Ramos (cell line): ENCODE measurements at regions not wholly inside any gene's neighbourhood (a gene's known extent, or its start where the extent isn't known, plus 50 kb on each side); places are given as distances from the start of the nearest gene placed in this dataset.
"Not testable (repeated sequence)": the region's sequence is repeated elsewhere in the genome, so short reads cannot be mapped to it uniquely, and the experiment has no call there.

ENCODE experiments used
- in situ Hi-C: fragments of 300-500 bp; cut with MboI; formaldehyde crosslinking; loops from one replicate; pipeline ENCODE4 v1.14.3; 2022; ENCODE audit warnings: low sequenced_read_pairs; ENCODE audit not compliant: unreplicated experiment

DNA sequence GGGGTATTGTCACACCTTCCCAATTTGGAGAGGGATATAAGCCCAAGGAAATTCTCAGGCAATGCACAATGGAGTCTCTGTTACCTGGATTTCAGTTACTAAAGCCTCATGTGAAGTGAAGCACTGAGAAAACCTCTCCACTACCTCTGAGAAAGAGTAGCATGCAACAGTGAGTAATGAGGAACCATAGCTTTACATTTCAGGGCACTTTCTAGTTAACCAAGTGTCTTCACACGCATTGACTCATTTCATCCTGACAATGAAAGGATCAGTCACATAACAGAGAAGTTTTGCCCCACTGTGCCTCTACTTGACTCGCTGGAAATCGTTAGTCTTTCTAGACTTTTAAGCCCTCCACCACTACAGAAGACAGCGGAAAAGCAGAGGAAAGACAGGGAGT, 86.2 kb upstream of the ARID1B start:
- in situ Hi-C loops, result loop anchor here (10.0 to 25.0 kb wide), 2 partner anchors 296 to 404 kb away; no protein-coding TSS in a partner anchor

DNA sequence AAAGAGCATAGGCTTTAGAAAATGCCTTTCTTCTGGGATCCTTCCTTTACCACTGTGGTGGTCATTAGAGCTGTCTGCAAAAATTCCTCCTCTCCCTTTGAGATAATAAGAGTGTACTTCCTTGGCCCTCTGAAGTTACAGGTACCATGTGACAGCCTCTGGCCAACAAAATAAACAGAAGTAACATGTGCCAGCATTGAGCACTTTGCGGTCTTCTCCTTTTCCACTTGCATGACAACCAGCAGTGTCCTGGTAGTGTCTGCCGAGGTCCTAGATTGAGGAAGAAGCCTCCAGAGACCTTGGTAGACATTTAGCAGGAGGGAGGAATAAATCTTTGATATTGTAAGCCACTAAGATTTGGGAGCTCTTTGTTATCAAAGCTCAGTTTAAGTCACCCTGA, 87.5 kb upstream of the ARID1B start:
- in situ Hi-C loops, result loop anchor here (5.0 to 25.0 kb wide), 3 partner anchors 52 to 402 kb away; no protein-coding TSS in a partner anchor

- in situ Hi-C loops, result loop anchor here (5.0 to 25.0 kb wide), 2 partner anchors 51 to 401 kb away; no protein-coding TSS in a partner anchor
These were observed 88.6 kb upstream of the ARID1B start for GRCh38 chr6:156688620-156688971.

- in situ Hi-C loops, result loop anchor here (5.0 to 25.0 kb wide), 2 partner anchors 51 to 401 kb away; no protein-coding TSS in a partner anchor
These were observed 89.2 kb upstream of the ARID1B start for GRCh38 chr6:156687789-156688619.

DNA sequence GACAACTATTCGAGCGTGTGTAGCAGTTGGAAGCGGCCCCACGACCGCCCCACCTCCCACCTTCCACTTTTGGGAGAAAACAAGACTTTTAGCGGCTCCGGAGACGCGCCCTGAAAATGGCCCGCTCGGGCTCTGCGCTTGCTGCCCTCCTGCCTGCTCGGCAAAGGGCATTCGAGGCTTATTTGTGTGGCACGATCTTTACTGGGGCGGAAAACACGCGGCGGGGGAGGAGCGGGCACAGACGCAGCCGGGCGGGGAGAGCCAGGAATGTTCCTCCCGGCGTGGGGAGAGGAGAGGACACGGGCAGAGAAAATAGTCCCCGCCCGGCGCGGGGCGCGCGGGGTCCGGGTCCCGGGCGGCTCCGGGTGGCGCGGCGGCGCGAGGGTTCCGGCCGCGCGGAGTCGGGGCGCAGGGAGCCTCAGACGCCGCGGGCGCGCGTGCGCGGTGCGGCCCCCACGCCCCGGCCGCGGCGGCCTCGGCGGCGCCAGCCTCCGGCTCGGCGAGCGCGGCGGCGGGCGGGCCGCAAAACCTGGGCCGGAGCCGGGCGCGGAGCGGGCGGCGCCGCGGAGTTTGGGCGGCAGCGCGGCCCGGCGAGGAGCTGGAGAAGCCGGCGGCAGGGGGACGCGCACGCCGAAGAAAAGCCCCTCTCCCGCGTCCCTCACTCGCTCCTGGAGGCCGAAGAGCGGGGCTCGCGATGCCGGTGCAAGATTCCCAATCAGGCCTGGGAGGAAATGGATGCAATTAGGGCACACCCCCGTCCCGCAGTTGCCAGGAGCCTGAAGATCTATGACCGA, 90.0 kb upstream of the ARID1B start:
- in situ Hi-C loops, result loop anchor here (5.0 to 25.0 kb wide), 2 partner anchors 50 to 400 kb away; no protein-coding TSS in a partner anchor

DNA sequence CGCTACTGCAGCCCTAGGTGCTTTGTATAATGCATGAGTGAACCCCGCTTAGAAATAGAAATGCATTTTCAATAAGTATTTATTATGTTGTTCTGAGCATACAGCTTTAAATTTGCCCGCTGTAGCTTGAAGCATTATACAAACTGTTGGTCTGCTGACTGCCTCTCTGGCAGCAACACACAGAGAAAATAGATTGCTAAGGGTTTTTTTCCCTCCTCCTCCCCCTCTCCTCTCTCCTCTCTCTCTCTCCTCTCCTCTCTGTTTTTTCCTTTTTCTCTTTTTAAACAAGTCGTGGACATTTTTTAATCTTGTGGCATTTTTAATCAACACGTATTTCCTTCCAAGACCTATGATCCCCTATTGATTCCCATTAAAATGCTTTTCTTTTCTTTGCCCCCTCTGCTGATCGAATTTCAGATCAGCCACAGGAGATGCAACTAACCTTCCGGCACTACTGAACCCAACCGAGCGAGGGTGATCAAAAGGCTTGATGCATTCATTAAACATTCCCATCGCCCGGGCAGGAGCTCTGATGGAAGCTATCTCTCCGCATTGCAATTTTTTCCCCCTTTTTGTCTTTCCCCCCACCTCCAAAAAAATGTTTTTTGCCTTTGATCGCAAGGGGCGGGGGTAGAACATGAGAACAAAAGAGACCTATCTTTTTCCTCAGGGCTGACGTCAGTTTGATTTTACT, 90.7 kb upstream of the ARID1B start:
- in situ Hi-C loops, result loop anchor here (5.0 to 25.0 kb wide), 2 partner anchors 49 to 399 kb away; no protein-coding TSS in a partner anchor

GRCh38 chr6:156685823-156686222, 91.4 kb upstream of the ARID1B start:
- in situ Hi-C loops, result loop anchor here (5.0 to 25.0 kb wide), 2 partner anchors 49 to 399 kb away; no protein-coding TSS in a partner anchor

GRCh38 chr6:156683821-156684220, 93.4 kb upstream of the ARID1B start:
- in situ Hi-C loops, result loop anchor here (25.0 kb wide), 1 partner anchor 397 kb away; no protein-coding TSS in a partner anchor

GRCh38 chr6:156676721-156677120, 100.5 kb upstream of the ARID1B start:
- in situ Hi-C loops, result loop anchor here (25.0 kb wide), 1 partner anchor 389 kb away; no protein-coding TSS in a partner anchor

DNA sequence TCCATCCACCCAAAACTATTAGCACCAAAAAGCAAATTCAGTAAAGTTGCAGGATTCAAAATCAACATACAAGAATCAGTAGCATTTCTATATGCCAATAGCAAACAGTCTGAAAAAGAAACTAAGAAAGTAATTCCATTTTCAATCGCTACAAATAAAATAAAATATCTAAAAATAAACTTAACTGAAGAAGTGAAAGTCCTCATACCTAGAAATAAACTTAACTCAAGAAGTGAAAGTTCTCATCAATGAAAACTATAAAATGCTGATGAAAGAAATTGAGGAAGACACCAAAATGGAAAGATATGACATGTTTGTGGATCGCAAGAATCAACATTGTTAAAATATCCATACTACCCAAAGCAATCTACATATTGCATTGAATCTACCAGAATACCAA, 103.0 kb upstream of the ARID1B start:
- in situ Hi-C loops, result no loop called here

DNA sequence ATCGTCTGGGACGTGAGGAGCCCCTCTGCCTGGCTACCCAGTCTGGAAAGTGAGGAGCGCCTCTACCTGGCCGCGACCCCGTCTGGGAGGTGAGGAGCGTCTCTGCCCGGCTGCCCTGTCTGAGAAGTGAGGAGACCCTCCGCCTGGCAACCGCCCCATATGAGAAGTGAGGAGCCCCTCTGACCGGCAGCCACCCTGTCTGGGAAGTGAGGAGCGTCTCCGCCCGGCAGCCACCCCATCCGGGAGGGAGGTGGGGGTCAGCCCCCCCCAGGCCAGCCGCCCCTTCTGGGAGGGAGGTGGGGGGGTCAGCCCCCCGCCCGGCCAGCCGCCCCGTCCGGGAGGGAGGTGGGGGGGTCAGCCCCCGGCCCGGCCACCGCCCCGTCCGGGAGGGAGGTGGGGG, 107.1 kb upstream of the ARID1B start:
- in situ Hi-C loops, result not testable (repeated sequence)

GRCh38 chr6:156662025-156662445, 115.1 kb upstream of the ARID1B start:
- in situ Hi-C loops, result no loop called here

DNA sequence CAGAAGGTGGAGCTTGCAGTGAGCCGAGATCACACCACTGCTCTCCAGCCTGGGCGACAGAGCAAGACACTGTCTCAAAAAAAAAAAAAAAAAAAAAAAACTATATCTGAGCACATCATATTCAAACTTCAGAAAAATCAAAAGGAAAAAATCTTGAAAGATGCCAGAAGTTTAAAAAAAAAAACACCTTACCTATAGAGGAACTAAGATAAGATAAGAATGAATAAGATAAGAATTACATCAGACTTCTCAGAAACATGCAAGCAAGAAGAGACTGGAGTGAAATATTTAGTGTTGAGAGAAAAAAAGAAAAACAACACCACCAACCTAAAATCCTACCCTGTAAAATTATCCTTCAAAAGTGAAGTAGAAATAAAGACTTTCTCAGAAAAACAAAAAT, 116.8 kb upstream of the ARID1B start:
- in situ Hi-C loops, result no loop called here

DNA sequence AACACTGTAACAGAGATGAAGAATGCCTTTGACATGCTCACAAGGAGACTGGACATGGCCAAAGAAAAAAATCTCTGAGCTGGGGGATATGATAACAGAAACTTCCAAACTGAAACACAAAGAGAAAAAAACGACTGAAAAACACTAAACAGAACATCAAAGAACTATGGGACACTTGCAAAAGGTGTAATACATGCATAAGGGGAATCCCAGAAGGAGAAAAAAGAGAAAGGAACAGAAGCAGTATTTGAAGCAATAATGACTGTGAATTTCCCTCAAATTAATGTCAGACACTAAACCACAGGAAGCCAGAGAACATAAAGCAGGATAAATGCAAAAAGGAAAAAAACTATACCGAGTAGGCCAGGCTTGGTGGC, 117.4 kb upstream of the ARID1B start:
- in situ Hi-C loops, result no loop called here

DNA sequence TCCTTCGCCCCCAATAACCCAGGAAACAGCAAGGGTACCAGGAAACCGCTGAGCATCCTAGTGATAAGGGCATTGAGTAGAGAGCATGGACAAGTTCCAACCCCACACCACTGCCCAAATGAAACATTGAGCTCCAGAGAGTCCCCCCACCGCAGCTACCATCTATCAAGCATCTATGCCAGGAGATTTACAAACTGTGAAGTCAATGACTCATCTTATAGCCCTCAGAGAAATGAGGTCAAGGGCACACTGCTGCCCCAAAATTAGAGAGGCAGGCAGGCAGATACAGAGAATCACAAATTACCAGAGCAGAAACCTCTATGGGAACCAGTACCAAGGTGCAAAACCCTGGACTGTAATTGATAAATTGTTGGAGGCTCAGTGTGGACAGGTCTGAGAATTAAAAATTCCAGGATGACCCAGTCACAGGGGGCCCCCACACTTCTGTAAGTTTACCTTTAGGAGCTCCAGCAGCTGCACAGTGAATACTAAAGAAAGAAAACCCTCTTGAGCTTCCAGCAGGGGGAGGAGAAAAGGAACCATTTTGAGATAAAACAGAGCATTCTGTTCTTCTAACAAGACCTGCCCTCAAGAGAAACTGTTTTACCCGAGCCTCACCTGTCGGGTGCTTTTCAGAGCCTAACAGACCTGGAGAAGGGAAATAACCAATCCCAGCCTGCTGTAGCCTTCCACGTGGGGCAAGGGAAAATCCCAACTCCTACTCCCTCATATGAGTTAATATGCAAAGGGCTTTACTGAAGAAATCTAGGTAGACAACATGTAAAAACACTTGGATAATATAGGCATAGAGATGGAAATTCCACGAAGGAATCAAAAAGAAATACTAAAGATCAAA, 118.0 kb upstream of the ARID1B start:
- in situ Hi-C loops, result no loop called here

DNA sequence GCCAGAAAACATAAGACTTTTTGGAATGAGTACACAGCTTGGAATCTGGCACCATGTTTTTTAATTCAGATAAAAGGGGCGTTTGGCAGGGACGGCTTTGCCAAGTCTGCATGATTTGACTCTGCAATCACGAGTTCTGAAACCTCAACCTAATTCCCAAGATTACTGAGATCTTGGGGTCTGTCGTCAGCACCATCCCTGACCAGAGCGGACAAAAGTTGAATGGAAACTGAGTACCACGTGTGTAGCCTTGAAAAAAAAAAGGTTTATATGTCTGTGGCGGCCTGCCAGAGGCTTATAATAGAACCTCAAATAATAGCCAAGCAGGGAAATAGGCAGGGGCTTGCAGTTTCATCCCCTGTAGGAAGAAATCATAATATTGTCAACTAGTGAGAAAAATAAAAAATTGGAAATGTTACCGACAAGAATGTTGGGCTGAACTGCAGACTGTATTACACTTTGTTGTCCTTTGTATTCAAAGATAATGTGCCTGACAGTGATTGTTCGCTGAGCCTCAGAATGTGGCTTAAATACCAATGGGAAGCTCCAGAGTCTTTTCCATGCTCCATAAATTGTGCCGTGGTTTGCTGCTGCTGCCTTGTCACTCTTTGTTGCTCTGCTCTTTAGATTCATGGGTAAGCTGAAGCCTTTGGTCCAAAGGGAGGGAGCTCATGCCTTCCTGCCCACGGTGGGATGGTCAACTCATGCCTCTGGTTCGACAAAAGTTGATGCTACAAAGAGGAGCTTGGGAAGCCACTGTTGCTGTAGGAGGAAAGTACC, 118.8 kb upstream of the ARID1B start:
- in situ Hi-C loops, result no loop called here

- in situ Hi-C loops, result no loop called here
These were observed 119.9 kb upstream of the ARID1B start for GRCh38 chr6:156657296-156657695.
